ENCODE measurements at regions not wholly inside any gene's neighbourhood (a gene's known extent, or its start where the extent isn't known, plus 50 kb on each side); places are given as distances from the start of the nearest gene placed in this dataset.

- Mint-ChIP-seq H3K27ac (ENCODE audit: unreplicated experiment) (no peak overlapping the region), H3K4me1 (ENCODE audit: low read depth, unreplicated experiment) (no peaks in the 10 kb centered on the region), H3K9me3 (ENCODE audit: unreplicated experiment) (no peaks in the 10 kb centered on the region), H3K4me3 (ENCODE audit: unreplicated experiment) (no peak overlapping the region), H3K27me3 (ENCODE audit: unreplicated experiment) (peaks cover 8% of the 10 kb centered on the region), H3K36me3 (ENCODE audit: unreplicated experiment) (no peaks in the 10 kb centered on the region)
- no peak for DNase-seq
- TF ChIP-seq CTCF (IDR thresholded peaks at IDR 0.05; ENCODE audit: partially characterized antibody, unreplicated experiment) = no peak
Observed at GRCh38 chr7:98548971-98549370, 68.1 kb upstream of the NPTX2 start.

DNA sequence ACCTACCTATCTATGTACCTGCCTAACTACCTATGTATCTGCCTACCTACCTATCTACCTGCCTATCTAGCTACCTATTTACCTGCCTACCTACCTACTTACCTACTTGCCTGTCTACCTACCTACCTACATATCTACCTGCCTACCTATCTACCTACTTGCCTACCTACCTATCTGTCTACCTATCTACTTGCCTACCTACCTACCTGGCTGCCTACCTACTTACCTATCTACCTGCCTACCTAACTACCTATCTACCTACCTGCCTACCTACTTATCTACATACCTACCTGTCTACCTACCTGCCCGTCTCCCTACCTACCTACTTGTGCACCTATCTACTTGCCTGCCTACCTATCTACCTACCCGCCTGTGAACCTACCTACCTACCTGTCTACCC lies 68.7 kb upstream of the NPTX2 start:
- Mint-ChIP-seq H3K9me3 (ENCODE audit: unreplicated experiment) (no peaks in the 10 kb centered on the region), H3K27ac (ENCODE audit: unreplicated experiment) (no peak overlapping the region), H3K4me1 (ENCODE audit: low read depth, unreplicated experiment) (no peaks in the 10 kb centered on the region), H3K4me3 (ENCODE audit: unreplicated experiment) (no peak overlapping the region), H3K27me3 (ENCODE audit: unreplicated experiment) (peaks cover 8% of the 10 kb centered on the region), H3K36me3 (ENCODE audit: unreplicated experiment) (no peaks in the 10 kb centered on the region)
- DNase-seq = no peak
- TF ChIP-seq CTCF (IDR thresholded peaks at IDR 0.05; ENCODE audit: partially characterized antibody, unreplicated experiment) = no peak

GRCh38 chr7:98541101-98541500 lies 76.0 kb upstream of the NPTX2 start:
- H3K4me3 Mint-ChIP-seq (ENCODE audit: unreplicated experiment) = no peak overlapping the region
- no peak overlapping the region for H3K27ac Mint-ChIP-seq (ENCODE audit: unreplicated experiment)
- H3K9me3 Mint-ChIP-seq (ENCODE audit: unreplicated experiment) = no peaks in the 10 kb centered on the region
- no peak for TF ChIP-seq CTCF (IDR thresholded peaks at IDR 0.05; ENCODE audit: partially characterized antibody, unreplicated experiment)
- H3K27me3 Mint-ChIP-seq (ENCODE audit: unreplicated experiment) = peaks cover 2% of the 10 kb centered on the region
- H3K4me1 Mint-ChIP-seq (ENCODE audit: low read depth, unreplicated experiment) = no peaks in the 10 kb centered on the region
- no peak for DNase-seq
- H3K36me3 Mint-ChIP-seq (ENCODE audit: unreplicated experiment) = no peaks in the 10 kb centered on the region

DNA sequence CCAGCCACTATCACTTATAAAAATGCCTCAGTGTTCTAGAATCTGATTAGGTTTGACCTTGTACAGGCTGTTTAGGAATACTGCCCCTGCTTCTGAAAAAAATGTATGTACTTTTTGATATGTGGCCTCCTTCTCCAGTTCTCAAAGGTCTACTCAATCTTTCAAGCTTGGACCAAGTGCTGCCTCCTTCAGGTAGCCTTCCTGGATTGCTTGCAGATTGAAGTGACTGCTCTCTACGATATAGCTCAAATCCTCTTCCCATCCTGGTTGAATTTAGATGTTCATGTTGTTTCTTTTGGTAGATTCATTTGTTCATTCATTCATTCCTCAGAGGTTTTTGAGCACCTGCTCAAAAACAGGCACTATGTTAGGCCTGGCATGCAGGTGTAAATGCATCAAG lies 77.2 kb upstream of the NPTX2 start:
- Mint-ChIP-seq H3K4me1 (ENCODE audit: low read depth, unreplicated experiment) (no peaks in the 10 kb centered on the region), H3K27ac (ENCODE audit: unreplicated experiment) (no peak overlapping the region), H3K4me3 (ENCODE audit: unreplicated experiment) (no peak overlapping the region), H3K27me3 (ENCODE audit: unreplicated experiment) (peaks cover 2% of the 10 kb centered on the region), H3K9me3 (ENCODE audit: unreplicated experiment) (no peaks in the 10 kb centered on the region), H3K36me3 (ENCODE audit: unreplicated experiment) (no peaks in the 10 kb centered on the region)
- no peak for DNase-seq
- TF ChIP-seq CTCF (IDR thresholded peaks at IDR 0.05; ENCODE audit: partially characterized antibody, unreplicated experiment) = no peak

DNA sequence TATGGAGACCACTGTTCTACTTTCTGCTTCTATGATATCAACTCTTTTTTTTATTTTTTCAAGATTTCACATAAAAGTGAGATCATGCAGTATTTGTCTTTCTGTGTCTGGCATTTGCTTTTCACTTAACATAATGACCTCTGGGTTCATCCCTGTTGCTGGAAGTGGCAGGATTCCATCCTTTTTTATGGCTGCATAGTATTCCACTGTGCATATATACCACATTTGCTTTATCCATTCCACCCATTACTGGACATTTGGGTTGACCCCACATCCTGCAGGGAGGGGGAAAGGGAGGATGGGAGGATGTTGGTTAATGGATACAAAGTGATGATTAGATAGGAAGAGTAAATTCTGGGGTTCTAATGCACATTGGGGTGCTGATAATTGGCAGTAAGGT lies 80.3 kb upstream of the NPTX2 start:
- no peaks in the 10 kb centered on the region for H3K36me3 Mint-ChIP-seq (ENCODE audit: unreplicated experiment)
- H3K27ac Mint-ChIP-seq (ENCODE audit: unreplicated experiment) = no peak overlapping the region
- TF ChIP-seq CTCF (IDR thresholded peaks at IDR 0.05; ENCODE audit: partially characterized antibody, unreplicated experiment) = no peak
- H3K4me3 Mint-ChIP-seq (ENCODE audit: unreplicated experiment) = no peak overlapping the region
- peaks cover 4% of the 10 kb centered on the region for H3K27me3 Mint-ChIP-seq (ENCODE audit: unreplicated experiment)
- H3K4me1 Mint-ChIP-seq (ENCODE audit: low read depth, unreplicated experiment) = no peaks in the 10 kb centered on the region
- peaks cover 3% of the 10 kb centered on the region for H3K9me3 Mint-ChIP-seq (ENCODE audit: unreplicated experiment)
- no peak for DNase-seq

Data from glutamatergic neuron (in vitro differentiated cells).